Sciatic nerve (tissue), 2 donors: ENCODE measurements at regions not wholly inside any gene's neighbourhood (a gene's known extent, or its start where the extent isn't known, plus 50 kb on each side); places are given as distances from the start of the nearest gene placed in this dataset.

Source experiments
- ATAC-seq: fragments of 200-7000 bp; cut with Tn5 transposase; one replicate; pipeline ENCODE4 v1.9.1; 2020; ENCODE audit warnings: mild to moderate bottlenecking, moderate library complexity
- DNase-seq: peaks from one replicate; pipeline ENCODE4 v3.0.0-alpha.2; 2020; ENCODE audit warnings: low spot score
- intact Hi-C: fragments of 100-400 bp; cut with DNase I; formaldehyde crosslinking; loops from one replicate; pipeline ENCODE4 v1.14.2; 2022
- donor health status: DM: no; HTN: no; CAD: no.
- donor health status: DM: no; HTN: no; CAD: no.

- intact Hi-C loops, result no loop called here
- DNase-seq (no peak), ATAC-seq (no peak)
These were observed 177.8 kb upstream of the PITX1 start for GRCh38 chr5:135211791-135212190.

DNA sequence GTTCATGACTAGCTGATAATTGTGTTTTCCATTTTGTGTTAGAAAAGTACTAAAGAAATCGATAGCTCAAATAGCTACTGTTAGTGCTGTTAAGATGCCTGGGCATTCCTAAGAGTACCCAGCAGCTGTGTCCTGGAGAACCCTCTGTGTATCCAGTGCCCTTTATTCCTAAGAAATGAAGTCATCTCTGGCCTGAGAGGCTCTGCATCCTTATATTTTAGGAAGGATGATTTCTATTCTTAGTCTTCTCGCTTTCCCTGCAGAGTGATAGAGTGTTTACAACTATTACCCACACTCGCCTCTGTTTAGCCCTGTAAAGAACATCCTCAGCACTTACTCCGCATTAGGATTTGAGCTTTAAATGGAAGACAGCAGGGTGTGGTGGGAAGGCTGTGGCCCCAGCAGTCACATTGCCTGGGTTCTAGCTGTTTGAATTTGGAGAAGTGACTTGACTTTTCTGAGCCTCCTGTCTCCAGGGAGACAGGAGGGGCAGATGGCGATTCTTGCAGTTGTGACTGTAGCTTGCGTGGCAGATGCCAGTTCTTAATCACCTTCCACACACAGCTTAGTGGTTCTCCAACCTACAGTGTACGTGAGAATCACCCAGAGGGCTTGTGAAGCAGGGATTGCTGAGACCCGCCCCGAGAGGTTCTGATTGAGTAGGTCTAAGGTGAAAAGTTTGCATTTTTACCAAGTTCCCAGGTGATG, 177.2 kb upstream of the PITX1 start:
- DNase-seq (no peak), ATAC-seq (no peak)
- intact Hi-C loops, result no loop called here

- intact Hi-C loops, result no loop called here
- ATAC-seq (no peak), DNase-seq (no peak)
These were observed 176.4 kb upstream of the PITX1 start for GRCh38 chr5:135210286-135211055.

- intact Hi-C loops, result no loop called here
- ATAC-seq, result peak; percentile 38
- DNase-seq, result no peak
These were observed 175.1 kb upstream of the PITX1 start for GRCh38 chr5:135208903-135209721.

DNA sequence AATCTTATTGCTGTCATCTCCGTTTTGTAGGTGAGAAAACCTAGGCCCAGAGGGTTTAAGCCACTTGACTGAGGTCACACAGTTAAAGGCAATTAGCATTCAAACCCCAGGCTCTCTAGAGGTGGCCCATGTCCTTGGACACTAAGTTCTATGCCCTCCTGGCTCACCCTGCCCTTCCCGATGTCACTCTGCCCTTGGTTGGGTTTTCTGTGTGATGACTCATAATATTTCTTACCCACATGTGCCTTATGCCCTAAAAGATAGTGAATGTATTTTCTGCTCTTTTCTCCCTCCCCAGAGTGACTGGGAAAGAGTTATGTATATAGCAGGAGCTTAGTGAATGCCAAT, 174.5 kb upstream of the PITX1 start:
- intact Hi-C loops, result no loop called here
- no peak for DNase-seq
- no peak for ATAC-seq

GRCh38 chr5:135207866-135208265, 173.8 kb upstream of the PITX1 start:
- DNase-seq (no peak), ATAC-seq (no peak)
- intact Hi-C loops, result no loop called here

GRCh38 chr5:135206862-135207261, 172.8 kb upstream of the PITX1 start:
- ATAC-seq (no peak), DNase-seq (no peak)
- intact Hi-C loops, result no loop called here

GRCh38 chr5:135205632-135206349, 171.8 kb upstream of the PITX1 start:
- ATAC-seq, result no peak
- intact Hi-C loops, result no loop called here
- no peak for DNase-seq

GRCh38 chr5:135204151-135204600, 170.1 kb upstream of the PITX1 start:
- intact Hi-C loops, result no loop called here
- DNase-seq (no peak), ATAC-seq (no peak)

GRCh38 chr5:135203593-135204036, 169.6 kb upstream of the PITX1 start:
- ATAC-seq (no peak), DNase-seq (no peak)
- intact Hi-C loops, result no loop called here

- no peak for ATAC-seq
- intact Hi-C loops, result no loop called here
These were observed 169.0 kb upstream of the PITX1 start for GRCh38 chr5:135203019-135203418.

DNA sequence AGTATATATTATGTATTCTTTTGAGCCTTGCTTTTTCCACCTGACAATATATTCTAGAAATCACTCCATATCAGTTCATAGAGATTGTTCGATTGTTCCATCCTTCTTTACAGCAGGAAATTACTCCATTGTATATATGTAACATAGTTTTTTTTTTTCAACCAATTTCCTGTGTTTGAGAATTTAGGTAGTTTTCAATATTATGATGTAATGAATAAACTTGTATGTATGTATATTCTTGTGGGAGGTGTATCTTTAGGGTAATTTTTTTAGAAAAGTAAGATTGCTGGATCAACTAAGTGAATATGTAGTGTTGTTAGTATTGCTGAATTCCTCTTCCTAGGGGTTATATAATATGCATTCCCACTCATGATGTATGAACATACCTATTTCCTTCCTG, 165.9 kb upstream of the PITX1 start:
- DNase-seq (no peak), ATAC-seq (no peak)
- intact Hi-C loops, result no loop called here

More at GRCh38 chr5:135203019-135203418, 169.0 kb upstream of the PITX1 start:
- no peak for DNase-seq

DNA sequence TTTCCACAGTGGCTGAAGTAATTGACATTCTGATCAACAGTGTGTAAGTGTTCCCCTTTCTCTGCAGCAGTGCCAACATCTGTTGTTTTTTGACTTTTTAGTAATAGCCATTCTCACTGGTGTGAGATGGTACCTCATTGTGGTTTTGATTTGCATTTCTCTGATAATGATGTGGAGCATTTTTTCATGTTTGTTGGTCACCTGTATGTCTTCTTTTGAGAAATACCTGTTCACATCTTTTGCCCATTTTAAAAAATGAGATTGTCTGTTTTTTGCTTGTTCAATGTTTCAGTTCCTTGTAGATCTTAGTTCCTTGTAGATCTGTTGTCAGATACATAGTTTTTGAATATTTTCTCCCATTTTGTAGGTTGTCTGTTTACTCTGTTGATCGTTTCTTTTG, 162.5 kb upstream of the PITX1 start:
- DNase-seq (no peak), ATAC-seq (no peak)
- intact Hi-C loops, result no loop called here

DNA sequence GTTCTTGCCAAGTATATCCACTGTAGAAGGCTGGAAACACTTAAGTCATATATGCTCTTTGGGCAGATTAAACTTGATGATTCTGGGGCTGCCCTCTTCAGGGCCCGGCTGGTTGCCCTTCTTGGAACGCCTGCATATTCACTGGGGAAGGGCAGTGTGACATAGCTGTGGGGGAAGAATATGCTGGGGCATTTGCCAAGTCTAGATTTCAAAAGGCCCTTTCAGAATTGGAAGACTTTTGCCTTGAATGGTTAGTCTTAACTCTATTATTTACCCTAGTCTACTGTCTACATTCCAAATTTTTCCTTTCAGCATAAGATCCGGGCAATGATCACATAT, 161.2 kb upstream of the PITX1 start:
- DNase-seq, result no peak
- intact Hi-C loops, result no loop called here
- peak; percentile 52 for ATAC-seq

DNA sequence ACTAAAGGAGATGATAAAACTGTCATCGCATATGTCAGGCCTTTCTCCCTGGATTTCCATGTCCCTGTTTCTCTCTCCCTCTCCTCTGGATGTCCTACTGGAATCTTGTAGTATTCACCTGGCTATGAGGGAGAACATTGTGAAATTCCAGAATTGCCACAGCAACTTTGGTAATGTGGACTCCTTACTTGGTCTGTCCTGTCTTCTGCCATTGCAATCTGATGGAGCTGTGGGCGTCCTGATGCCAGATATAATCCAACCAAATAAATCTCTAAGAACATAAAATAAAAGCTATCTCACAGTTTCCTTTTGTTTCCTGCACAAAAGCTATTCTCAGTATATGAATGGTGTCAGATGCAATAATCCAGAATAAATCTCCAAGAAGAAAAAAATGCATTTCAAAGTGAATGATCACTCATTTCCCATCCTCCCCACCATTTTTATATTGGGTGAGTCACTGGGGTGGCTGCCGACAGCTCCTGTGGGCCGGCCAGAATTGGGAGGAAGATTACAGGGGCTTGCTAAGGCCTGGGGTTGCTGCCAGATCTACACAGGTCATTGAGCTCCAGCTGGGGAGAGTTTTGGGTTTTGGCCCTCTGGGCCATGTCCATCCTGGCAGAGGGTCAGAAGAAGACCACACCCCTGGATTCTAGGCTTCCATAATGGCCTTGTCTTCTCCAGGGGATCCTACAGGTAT, 160.7 kb upstream of the PITX1 start:
- peak; percentile 35 for ATAC-seq
- intact Hi-C loops, result no loop called here
- DNase-seq, result no peak

GRCh38 chr5:135194126-135194488, 160.1 kb upstream of the PITX1 start:
- DNase-seq (no peak), ATAC-seq (no peak)
- intact Hi-C loops, result no loop called here

DNA sequence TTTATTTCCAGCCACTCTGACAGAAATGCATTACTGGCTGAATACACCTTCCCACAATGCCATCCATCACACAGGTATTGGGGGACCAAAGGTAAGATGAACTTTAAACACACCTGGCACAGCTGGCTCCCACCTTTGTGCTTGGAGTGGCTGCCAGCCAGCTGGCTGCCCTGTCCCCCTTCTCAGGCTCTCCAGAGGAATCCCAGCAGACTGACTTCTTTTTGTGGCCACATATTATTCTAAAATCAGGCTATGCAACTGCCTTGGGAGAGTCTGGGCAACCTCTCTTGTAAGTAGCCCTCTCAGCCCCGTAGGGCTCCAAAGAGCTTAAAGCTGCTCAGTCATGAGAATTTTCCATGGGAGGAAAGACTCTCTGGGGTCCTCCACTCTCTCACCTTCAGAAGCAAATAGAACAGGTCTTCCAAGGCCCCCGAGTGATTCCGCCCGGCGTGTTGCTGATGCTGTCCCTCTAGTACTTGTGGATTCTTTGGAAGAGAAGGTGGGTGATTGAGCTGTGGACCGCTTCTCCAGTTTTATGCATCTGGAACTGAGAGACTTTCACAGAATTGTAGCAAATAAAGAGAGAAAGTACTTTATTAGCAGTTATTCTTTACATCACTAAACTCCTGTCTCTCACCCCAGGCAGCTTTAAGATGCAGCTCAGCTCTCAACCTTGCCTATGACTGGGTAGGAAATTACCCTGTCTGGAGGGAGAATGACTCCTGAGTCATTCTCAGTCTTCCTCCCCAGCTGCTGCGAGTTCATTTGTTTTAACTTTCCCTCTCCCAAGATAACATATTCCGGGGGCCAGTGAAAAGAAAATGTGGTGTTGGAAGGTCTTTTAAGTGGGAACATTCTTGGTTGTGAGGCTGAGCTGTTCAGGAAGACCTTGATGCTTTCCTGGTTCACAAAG, 159.4 kb upstream of the PITX1 start:
- ATAC-seq (no peak), DNase-seq (no peak)
- intact Hi-C loops, result no loop called here

- intact Hi-C loops, result no loop called here
- no peak for DNase-seq
- ATAC-seq, result no peak
These were observed 158.3 kb upstream of the PITX1 start for GRCh38 chr5:135192351-135192750.
